ENCODE measurements at regions not wholly inside any gene's neighbourhood (a gene's known extent, or its start where the extent isn't known, plus 50 kb on each side); places are given as distances from the start of the nearest gene placed in this dataset.

GRCh38 chr13:50224534-50224933 lies 209.3 kb downstream of the KCNRG start:
- TF ChIP-seq CTCF (IDR thresholded peaks at IDR 0.05) (no peak), EZH2 (IDR thresholded peaks at IDR 0.05; ENCODE audit: borderline replicate concordance, insufficient read depth, low read depth, low read length, poor library complexity, severe bottlenecking) (no peak)
